ENCODE measurements at regions not wholly inside any gene's neighbourhood (a gene's known extent, or its start where the extent isn't known, plus 50 kb on each side); places are given as distances from the start of the nearest gene placed in this dataset.

GRCh38 chr16:6918646-6919045, 414.0 kb upstream of the RBFOX1 start:
- no peak for DNase-seq

GRCh38 chr16:6916946-6917345, 415.7 kb upstream of the RBFOX1 start:
- no peak for DNase-seq

- no peak for DNase-seq
Measured at GRCh38 chr16:6913566-6913965, 419.1 kb upstream of the RBFOX1 start.

- DNase-seq, result no peak
Measured at GRCh38 chr16:6910301-6910700, 422.3 kb upstream of the RBFOX1 start.

GRCh38 chr16:6905601-6906000, 427.0 kb upstream of the RBFOX1 start:
- DNase-seq, result no peak

- no peak for DNase-seq
Measured at GRCh38 chr16:6903671-6904070, 429.0 kb upstream of the RBFOX1 start.

GRCh38 chr16:6898896-6899295, 433.7 kb upstream of the RBFOX1 start:
- DNase-seq, result no peak

GRCh38 chr16:6897876-6898485, 434.7 kb upstream of the RBFOX1 start:
- no peak for DNase-seq

GRCh38 chr16:6892966-6893365, 439.7 kb upstream of the RBFOX1 start:
- DNase-seq, result no peak

GRCh38 chr16:6891496-6891895, 441.1 kb upstream of the RBFOX1 start:
- DNase-seq, result no peak

- no peak for DNase-seq
Measured at GRCh38 chr16:6888531-6888930, 444.1 kb upstream of the RBFOX1 start.

GRCh38 chr16:6884002-6884401, 448.6 kb upstream of the RBFOX1 start:
- no peak for DNase-seq

- DNase-seq, result no peak
Measured at GRCh38 chr16:6880263-6880662, 452.4 kb upstream of the RBFOX1 start.

- no peak for DNase-seq
Measured at GRCh38 chr16:6864671-6865070, 468.0 kb upstream of the RBFOX1 start.

- DNase-seq, result no peak
Measured at GRCh38 chr16:6864244-6864643, 468.4 kb upstream of the RBFOX1 start.

- no peak for DNase-seq
Measured at GRCh38 chr16:6863135-6863534, 469.5 kb upstream of the RBFOX1 start.

GRCh38 chr16:6861815-6862477, 470.7 kb upstream of the RBFOX1 start:
- DNase-seq, result no peak

GRCh38 chr16:6861135-6861814, 471.4 kb upstream of the RBFOX1 start:
- DNase-seq, result no peak

- no peak for DNase-seq
Measured at GRCh38 chr16:6857575-6857974, 475.1 kb upstream of the RBFOX1 start.

- DNase-seq, result no peak
Measured at GRCh38 chr16:6856578-6856977, 476.1 kb upstream of the RBFOX1 start.

GRCh38 chr16:6853565-6853964, 479.1 kb upstream of the RBFOX1 start:
- DNase-seq, result no peak

- no peak for DNase-seq
Measured at GRCh38 chr16:6852643-6853225, 479.9 kb upstream of the RBFOX1 start.

GRCh38 chr16:6846452-6846851, 486.2 kb upstream of the RBFOX1 start:
- DNase-seq, result no peak

- no peak for DNase-seq
Measured at GRCh38 chr16:6841392-6841791, 491.3 kb upstream of the RBFOX1 start.

Measured in activated gamma-delta T cell treated with Interleukin-2 at 50 U/mL for 16 hours (primary cell).